ACHN (cell line): ENCODE measurements at regions not wholly inside any gene's neighbourhood (a gene's known extent, or its start where the extent isn't known, plus 50 kb on each side); places are given as distances from the start of the nearest gene placed in this dataset.

Source experiments
- DNase-seq: peaks from one replicate; pipeline ENCODE4 v3.0.0-alpha.2; 2015
- in situ Hi-C: cut with HindIII; loops from 2 replicates; pipeline ENCODE4 v1.10.0; 2017; ENCODE audit warnings: low sequenced_read_pairs, low pct_ligation_motif_present, low pct_unique_long_range_greater_than_20kb

GRCh38 chr12:31872831-31873604 is 86.2 kb upstream of the RESF1 start:
- DNase-seq: no peak
- in situ Hi-C loops: no loop called here

GRCh38 chr12:31869972-31870371 is 89.2 kb upstream of the RESF1 start:
- no peak for DNase-seq
- in situ Hi-C loops: no loop called here

- no peak for DNase-seq
- in situ Hi-C loops: no loop called here
Measured at GRCh38 chr12:31868965-31869364, 90.2 kb upstream of the RESF1 start.

GRCh38 chr12:31867292-31867691 is 91.9 kb upstream of the RESF1 start:
- in situ Hi-C loops: no loop called here
- DNase-seq: no peak

GRCh38 chr12:31866523-31866922 is 92.7 kb upstream of the RESF1 start:
- in situ Hi-C loops: no loop called here
- no peak for DNase-seq

GRCh38 chr12:31865023-31865422 is 94.2 kb upstream of the RESF1 start:
- in situ Hi-C loops: no loop called here
- no peak for DNase-seq

GRCh38 chr12:31861360-31861759 is 97.9 kb upstream of the RESF1 start:
- DNase-seq: no peak
- in situ Hi-C loops: no loop called here

GRCh38 chr12:31860401-31860800 is 98.8 kb upstream of the RESF1 start:
- in situ Hi-C loops: no loop called here
- no peak for DNase-seq

GRCh38 chr12:31859232-31859977 is 99.8 kb upstream of the RESF1 start:
- in situ Hi-C loops: no loop called here
- no peak for DNase-seq

GRCh38 chr12:31855427-31855826 is 103.8 kb upstream of the RESF1 start:
- DNase-seq: no peak
- in situ Hi-C loops: no loop called here

- in situ Hi-C loops: no loop called here
Measured at GRCh38 chr12:31853977-31854376, 105.2 kb upstream of the RESF1 start.

GRCh38 chr12:31853520-31853919 is 105.7 kb upstream of the RESF1 start:
- in situ Hi-C loops: no loop called here
- DNase-seq: no peak

More at GRCh38 chr12:31853977-31854376, 105.2 kb upstream of the RESF1 start:
- no peak for DNase-seq

- in situ Hi-C loops: no loop called here
- DNase-seq: no peak
Measured at GRCh38 chr12:31850268-31850667, 108.9 kb upstream of the RESF1 start.

GRCh38 chr12:31849090-31849687 is 110.0 kb upstream of the RESF1 start:
- in situ Hi-C loops: no loop called here
- peak; percentile 31 for DNase-seq

- in situ Hi-C loops: no loop called here
- DNase-seq: no peak
Measured at GRCh38 chr12:31846405-31846804, 112.8 kb upstream of the RESF1 start.

- no peak for DNase-seq
- in situ Hi-C loops: no loop called here
Measured at GRCh38 chr12:31845613-31846322, 113.4 kb upstream of the RESF1 start.

GRCh38 chr12:31843398-31844095 is 114.7 kb upstream of the AMN1 start:
- no peak for DNase-seq
- in situ Hi-C loops: no loop called here

- DNase-seq: no peak
- in situ Hi-C loops: no loop called here
Measured at GRCh38 chr12:31837913-31838312, 109.1 kb upstream of the AMN1 start.
